ENCODE measurements at regions not wholly inside any gene's neighbourhood (a gene's known extent, or its start where the extent isn't known, plus 50 kb on each side); places are given as distances from the start of the nearest gene placed in this dataset.
A peak's percentile ranks its signal among the peaks of the same experiment; 100 is the strongest.

DNA sequence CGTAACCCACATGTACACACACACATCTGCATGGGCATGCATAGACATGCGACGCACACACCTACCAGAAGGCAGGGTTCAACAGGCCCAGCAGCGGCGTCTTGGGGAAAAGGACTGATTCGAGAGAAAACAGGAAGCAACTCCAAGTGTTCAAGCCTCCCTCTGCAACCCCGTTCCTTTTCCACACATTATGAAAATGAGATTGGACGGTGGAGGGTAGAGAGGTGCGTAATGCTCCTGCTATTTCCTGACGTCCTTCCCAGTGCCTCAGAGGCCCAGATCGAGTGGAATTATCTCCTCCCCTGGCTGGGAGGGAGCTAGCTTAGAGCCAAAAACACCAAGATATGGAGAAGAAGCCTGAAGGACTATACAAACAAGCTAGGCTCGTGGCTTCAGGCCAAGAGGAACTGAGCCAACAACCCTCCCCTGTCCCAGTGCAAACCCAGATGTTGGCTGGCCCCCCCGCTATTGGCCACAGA, 289.2 kb downstream of the MN1 start:
- H3K36me3 ChIP-seq (ENCODE audit: insufficient read depth, low read length) = no peaks in the 10 kb centered on the region
- H3K27me3 ChIP-seq (ENCODE audit: control insufficient read depth in 1 of 2, insufficient read depth in 2 of 2, low read length in 2 of 2) = no peaks in the 10 kb centered on the region
- no peak overlapping the region for H3K27ac ChIP-seq (ENCODE audit: low read depth, low read length)
- no peaks in the 10 kb centered on the region for H3K4me1 ChIP-seq (ENCODE audit: insufficient read depth, low read length)
- no peak overlapping the region for H3K4me3 ChIP-seq (ENCODE audit: low read depth in 1 of 2, low read length in 2 of 2)
- H3K9me3 ChIP-seq (ENCODE audit: low read length) = no peaks in the 10 kb centered on the region
- H3K9ac ChIP-seq (ENCODE audit: low read length) = no peak overlapping the region

DNA sequence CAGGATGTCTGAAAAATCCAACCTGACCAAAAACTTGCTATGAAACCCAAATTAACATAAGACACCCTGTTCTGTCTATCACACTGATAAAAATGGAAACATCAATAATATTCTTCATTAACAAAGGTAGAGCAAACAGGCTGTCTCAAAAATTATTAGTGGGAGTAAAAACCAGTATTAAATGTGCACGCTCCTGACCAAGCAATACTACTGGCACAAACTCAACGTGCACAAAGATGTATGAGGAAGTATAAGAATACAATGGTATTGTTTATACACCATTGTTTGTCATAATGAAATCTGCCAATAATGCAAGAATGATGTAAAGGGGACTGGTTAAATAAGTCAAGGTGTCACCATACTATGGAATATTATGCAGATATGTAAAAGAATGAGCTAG, 288.5 kb downstream of the MN1 start:
- no peaks in the 10 kb centered on the region for H3K4me1 ChIP-seq (ENCODE audit: insufficient read depth, low read length)

DNA sequence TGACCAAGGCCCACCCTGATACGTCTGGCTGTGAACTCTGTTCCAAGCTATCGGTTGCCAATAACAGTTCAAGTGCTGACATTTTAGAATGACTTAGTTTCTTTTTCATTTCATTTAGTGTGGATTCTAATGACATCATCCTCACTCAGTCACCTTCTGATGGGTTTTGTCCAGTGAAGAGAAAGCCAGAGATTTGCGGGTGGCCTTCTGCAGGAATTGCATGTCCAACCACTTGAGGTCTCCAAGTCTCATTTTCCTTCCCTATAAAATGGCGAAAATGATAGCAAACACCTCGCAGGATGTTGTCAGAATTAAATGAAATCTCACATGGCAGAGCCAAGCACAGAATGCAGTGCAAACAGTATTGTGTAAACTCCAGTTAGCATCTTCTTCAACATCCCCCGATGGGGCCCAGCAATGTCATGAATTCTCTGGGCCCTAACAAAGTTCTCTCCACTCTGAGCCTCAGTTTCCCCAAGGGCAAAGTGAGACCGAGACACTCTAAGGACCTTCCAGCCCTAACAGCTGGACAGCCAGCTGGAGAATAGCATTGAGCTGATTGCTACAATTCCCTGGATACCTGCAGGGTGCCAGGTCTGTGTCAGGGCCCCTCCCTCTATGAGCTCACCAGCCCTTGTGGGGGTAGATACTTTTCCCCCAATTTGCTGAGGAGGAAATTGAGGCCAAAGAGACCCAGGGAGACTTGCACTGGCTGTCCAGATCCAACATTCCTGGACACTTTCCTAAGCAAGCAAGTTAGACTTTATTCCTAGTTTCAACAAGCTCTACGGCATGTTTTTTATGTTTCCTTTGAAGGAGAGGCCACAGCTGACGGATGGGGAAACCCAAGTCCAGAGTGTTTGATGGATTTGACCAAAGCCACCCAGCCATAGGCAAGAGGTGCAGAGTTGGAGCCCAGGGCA, 286.7 kb downstream of the MN1 start:
- no peaks in the 10 kb centered on the region for H3K4me1 ChIP-seq (ENCODE audit: insufficient read depth, low read length)
- H3K27me3 ChIP-seq (ENCODE audit: control insufficient read depth in 1 of 2, insufficient read depth in 2 of 2, low read length in 2 of 2) = no peaks in the 10 kb centered on the region
- H3K36me3 ChIP-seq (ENCODE audit: insufficient read depth, low read length) = no peaks in the 10 kb centered on the region
- no peak overlapping the region for H3K27ac ChIP-seq (ENCODE audit: low read depth, low read length)
- H3K9me3 ChIP-seq (ENCODE audit: low read length) = no peaks in the 10 kb centered on the region
- no peak overlapping the region for H3K4me3 ChIP-seq (ENCODE audit: low read depth in 1 of 2, low read length in 2 of 2)
- no peak overlapping the region for H3K9ac ChIP-seq (ENCODE audit: low read length)

More for the DNA sequence above, 288.5 kb downstream of the MN1 start:
- H3K9ac ChIP-seq (ENCODE audit: low read length) = no peak overlapping the region
- H3K4me3 ChIP-seq (ENCODE audit: low read depth in 1 of 2, low read length in 2 of 2) = no peak overlapping the region
- H3K36me3 ChIP-seq (ENCODE audit: insufficient read depth, low read length) = no peaks in the 10 kb centered on the region
- no peaks in the 10 kb centered on the region for H3K9me3 ChIP-seq (ENCODE audit: low read length)
- H3K27me3 ChIP-seq (ENCODE audit: control insufficient read depth in 1 of 2, insufficient read depth in 2 of 2, low read length in 2 of 2) = no peaks in the 10 kb centered on the region
- no peak overlapping the region for H3K27ac ChIP-seq (ENCODE audit: low read depth, low read length)

DNA sequence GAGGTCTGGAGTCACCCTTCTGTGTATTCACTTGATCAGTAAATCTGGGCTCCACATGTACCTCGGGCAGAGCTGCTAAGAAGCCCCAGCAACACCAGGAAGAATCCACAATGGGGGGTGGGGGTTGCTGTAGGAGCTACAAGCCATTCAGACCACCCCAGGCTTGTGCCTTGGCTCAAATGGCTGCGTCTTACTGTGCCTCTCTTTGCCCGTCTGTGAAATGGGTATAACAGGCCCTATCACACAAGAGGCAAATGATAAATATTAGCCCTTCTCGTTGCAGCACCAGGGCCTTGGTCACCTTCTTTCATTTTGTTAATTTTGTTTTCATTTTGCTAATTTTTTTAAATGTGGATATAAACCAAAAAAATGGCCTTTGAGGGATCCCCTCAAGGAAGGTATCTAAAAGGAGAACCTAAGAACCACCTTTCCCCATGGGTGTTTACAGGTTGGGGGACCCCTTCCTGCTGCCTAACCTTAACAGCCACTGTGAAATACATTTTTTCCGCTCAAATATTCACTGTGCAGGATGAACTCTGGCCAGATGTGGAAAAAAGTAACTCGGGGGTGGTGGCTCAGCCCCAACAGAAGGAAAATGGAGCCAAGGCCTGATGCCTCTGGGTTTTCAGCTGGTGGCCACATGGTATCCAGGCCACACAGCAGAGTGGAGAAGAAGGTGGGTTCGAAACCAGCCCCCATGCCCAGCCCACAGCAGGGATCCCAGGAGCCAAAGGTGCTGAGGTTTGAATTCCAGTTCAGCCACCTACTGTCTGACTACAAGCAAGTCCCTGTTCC, 284.0 kb downstream of the MN1 start:
- Histone ChIP-seq H3K36me3 (ENCODE audit: insufficient read depth, low read length) (no peaks in the 10 kb centered on the region), H3K9ac (ENCODE audit: low read length) (no peak overlapping the region), H3K27me3 (ENCODE audit: control insufficient read depth in 1 of 2, insufficient read depth in 2 of 2, low read length in 2 of 2) (no peaks in the 10 kb centered on the region), H3K27ac (ENCODE audit: low read depth, low read length) (no peak overlapping the region), H3K9me3 (ENCODE audit: low read length) (no peaks in the 10 kb centered on the region), H3K4me1 (ENCODE audit: insufficient read depth, low read length) (no peaks in the 10 kb centered on the region), H3K4me3 (ENCODE audit: low read depth in 1 of 2, low read length in 2 of 2) (no peak overlapping the region)

DNA sequence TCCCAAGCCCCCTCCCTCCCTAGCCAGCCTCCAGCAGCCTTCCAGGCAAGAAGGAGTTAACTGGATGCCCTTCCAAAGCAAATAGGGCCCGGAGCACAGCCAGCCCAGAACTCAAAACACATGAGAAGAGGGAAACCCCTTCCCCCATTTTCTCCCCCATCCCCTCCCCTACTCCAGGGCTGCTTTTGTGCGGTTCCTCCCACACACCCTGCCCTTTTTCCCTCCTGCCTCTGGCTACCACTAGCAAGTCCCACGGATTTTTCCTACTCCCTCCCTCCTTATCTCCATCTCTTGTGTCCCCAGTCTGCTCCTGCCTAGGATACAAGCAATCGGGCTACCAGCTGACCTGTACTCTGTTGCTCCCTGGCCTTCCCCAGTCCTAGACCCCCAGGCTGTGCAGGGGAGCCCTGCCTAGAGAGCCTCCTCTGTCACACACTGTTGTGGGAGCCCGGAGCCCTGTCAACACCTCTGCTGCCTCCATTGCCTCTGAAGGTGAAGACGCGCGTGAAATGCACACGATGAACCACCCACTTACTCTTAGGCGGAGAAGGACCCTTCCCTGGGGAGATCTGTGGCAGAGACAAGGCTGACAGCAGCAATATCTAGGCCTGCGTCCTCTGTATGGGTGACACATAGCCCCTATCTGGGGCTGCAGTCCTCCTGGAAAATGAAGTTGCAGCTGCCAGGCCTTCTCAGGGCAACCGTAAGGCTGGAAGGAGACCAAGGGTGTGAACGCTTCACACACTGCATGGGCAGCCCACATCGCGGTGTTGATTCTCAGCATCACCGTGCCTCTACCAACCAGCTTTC, 282.8 kb downstream of the MN1 start:
- H3K27me3 ChIP-seq (ENCODE audit: control insufficient read depth in 1 of 2, insufficient read depth in 2 of 2, low read length in 2 of 2) = no peaks in the 10 kb centered on the region
- no peak overlapping the region for H3K4me3 ChIP-seq (ENCODE audit: low read depth in 1 of 2, low read length in 2 of 2)
- H3K36me3 ChIP-seq (ENCODE audit: insufficient read depth, low read length) = no peaks in the 10 kb centered on the region
- no peaks in the 10 kb centered on the region for H3K4me1 ChIP-seq (ENCODE audit: insufficient read depth, low read length)
- H3K9me3 ChIP-seq (ENCODE audit: low read length) = no peaks in the 10 kb centered on the region
- no peak overlapping the region for H3K27ac ChIP-seq (ENCODE audit: low read depth, low read length)
- no peak overlapping the region for H3K9ac ChIP-seq (ENCODE audit: low read length)

DNA sequence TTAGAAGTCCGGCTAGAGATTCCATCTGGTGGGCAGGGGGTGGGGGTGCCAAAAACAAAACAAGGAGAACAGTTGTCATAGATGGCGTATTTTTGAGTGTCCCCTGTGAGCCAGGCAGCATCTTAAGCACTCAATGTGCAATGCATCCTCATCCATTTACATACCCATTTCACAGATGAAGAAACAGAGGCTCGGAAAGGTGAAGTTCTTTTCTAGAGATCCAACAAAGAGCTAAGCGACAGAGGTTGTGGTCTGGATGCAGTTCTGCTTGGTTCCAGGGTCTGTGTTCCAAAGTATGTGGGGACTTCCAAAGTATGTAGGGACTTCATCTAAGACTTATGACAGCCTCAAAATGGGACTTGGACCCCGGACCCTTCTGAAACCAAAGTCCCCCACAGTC, 277.8 kb downstream of the MN1 start:
- H3K4me3 ChIP-seq (ENCODE audit: low read depth in 1 of 2, low read length in 2 of 2) = no peak overlapping the region
- H3K36me3 ChIP-seq (ENCODE audit: insufficient read depth, low read length) = no peaks in the 10 kb centered on the region
- H3K9me3 ChIP-seq (ENCODE audit: low read length) = no peaks in the 10 kb centered on the region
- no peaks in the 10 kb centered on the region for H3K27me3 ChIP-seq (ENCODE audit: control insufficient read depth in 1 of 2, insufficient read depth in 2 of 2, low read length in 2 of 2)
- H3K27ac ChIP-seq (ENCODE audit: low read depth, low read length) = no peak overlapping the region
- no peak overlapping the region for H3K9ac ChIP-seq (ENCODE audit: low read length)
- H3K4me1 ChIP-seq (ENCODE audit: insufficient read depth, low read length) = no peaks in the 10 kb centered on the region

DNA sequence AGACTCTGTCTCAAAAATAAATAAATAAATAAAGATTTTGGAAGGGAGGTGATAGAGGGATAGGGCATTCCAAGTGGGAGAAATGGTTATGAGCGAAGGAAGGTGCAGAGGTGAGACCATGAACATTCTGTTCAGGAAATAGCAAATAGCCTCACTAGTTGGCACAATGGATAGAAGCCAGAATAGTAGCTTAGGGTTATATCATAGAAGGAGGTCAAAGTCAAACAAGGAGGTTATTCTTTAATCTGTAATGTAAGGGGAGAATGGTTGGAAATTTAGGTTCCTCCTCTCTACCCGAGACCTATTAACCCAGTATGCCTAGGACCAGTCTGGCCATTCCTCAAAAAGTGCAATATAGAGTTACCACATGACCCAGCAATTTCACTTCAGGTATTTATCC, 275.8 kb downstream of the MN1 start:
- no peak overlapping the region for H3K4me3 ChIP-seq (ENCODE audit: low read depth in 1 of 2, low read length in 2 of 2)
- H3K4me1 ChIP-seq (ENCODE audit: insufficient read depth, low read length) = no peaks in the 10 kb centered on the region
- H3K27ac ChIP-seq (ENCODE audit: low read depth, low read length) = no peak overlapping the region
- no peaks in the 10 kb centered on the region for H3K36me3 ChIP-seq (ENCODE audit: insufficient read depth, low read length)
- no peak overlapping the region for H3K9ac ChIP-seq (ENCODE audit: low read length)
- peaks cover 2% of the 10 kb centered on the region for H3K9me3 ChIP-seq (ENCODE audit: low read length)
- no peaks in the 10 kb centered on the region for H3K27me3 ChIP-seq (ENCODE audit: control insufficient read depth in 1 of 2, insufficient read depth in 2 of 2, low read length in 2 of 2)

DNA sequence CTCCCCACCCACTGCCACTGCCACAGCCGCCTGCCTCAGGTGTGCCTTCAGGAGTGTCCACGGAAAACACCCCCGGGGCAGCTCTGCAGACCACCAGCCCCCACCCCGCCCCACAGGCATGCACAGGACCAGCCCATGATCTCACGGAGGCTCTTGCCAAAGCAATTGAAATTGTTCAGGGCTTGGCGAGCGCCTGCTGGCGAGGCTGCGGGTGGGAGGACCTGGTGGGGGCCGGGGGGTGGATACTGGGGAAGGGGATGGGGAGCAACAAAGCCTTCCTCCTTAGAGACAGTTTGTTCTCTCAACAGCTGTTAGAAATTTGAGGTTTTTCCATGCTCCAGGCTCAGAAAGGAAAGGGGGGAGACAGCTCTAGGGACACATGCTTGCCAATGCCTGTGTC, 274.7 kb downstream of the MN1 start:
- H3K9me3 ChIP-seq (ENCODE audit: low read length) = peaks cover 6% of the 10 kb centered on the region
- no peaks in the 10 kb centered on the region for H3K27me3 ChIP-seq (ENCODE audit: control insufficient read depth in 1 of 2, insufficient read depth in 2 of 2, low read length in 2 of 2)
- no peaks in the 10 kb centered on the region for H3K36me3 ChIP-seq (ENCODE audit: insufficient read depth, low read length)
- H3K4me3 ChIP-seq (ENCODE audit: low read depth in 1 of 2, low read length in 2 of 2) = no peak overlapping the region
- H3K9ac ChIP-seq (ENCODE audit: low read length) = no peak overlapping the region
- no peak overlapping the region for H3K27ac ChIP-seq (ENCODE audit: low read depth, low read length)
- no peaks in the 10 kb centered on the region for H3K4me1 ChIP-seq (ENCODE audit: insufficient read depth, low read length)

DNA sequence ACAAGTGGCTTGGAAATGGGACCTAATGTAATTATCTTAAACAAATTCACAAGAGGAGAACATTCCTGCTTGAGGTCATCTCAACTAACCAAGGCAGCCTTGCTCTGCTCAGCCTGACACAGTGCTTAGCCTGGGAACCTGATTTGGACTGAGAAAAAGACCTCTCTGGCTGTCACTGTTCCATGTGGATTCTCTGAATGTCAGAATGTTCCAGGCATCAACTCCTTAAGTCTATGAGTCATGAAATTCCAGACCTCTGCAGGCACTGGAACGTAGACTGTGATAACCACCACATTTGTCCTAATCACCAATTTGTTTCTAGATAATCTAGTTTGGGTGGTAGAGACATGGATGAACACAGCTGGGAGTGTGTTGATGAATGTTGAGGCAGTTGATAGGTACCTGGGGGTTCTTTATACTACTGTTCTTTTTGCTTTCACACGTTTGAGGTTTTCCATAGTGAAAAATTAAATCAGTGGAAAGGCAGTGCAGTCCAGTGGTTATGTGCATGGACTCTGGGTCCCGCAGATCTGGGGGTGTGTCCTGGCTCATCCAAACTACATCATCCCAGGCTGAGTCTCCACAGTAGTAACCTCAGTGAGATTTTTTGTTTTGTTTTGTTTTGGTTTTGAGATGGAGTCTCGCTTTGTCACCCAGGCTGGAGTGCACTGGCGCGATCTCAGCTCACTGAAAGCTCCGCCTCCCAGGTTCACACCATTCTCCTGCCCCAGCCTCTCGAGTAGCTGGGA, 269.6 kb downstream of the MN1 start:
- Histone ChIP-seq H3K27ac (ENCODE audit: low read depth, low read length) (no peak overlapping the region), H3K36me3 (ENCODE audit: insufficient read depth, low read length) (no peaks in the 10 kb centered on the region), H3K9ac (ENCODE audit: low read length) (no peak overlapping the region), H3K27me3 (ENCODE audit: control insufficient read depth in 1 of 2, insufficient read depth in 2 of 2, low read length in 2 of 2) (no peaks in the 10 kb centered on the region), H3K9me3 (ENCODE audit: low read length) (peaks cover 6% of the 10 kb centered on the region), H3K4me3 (ENCODE audit: low read depth in 1 of 2, low read length in 2 of 2) (no peak overlapping the region), H3K4me1 (ENCODE audit: insufficient read depth, low read length) (peaks cover 21% of the 10 kb centered on the region)

DNA sequence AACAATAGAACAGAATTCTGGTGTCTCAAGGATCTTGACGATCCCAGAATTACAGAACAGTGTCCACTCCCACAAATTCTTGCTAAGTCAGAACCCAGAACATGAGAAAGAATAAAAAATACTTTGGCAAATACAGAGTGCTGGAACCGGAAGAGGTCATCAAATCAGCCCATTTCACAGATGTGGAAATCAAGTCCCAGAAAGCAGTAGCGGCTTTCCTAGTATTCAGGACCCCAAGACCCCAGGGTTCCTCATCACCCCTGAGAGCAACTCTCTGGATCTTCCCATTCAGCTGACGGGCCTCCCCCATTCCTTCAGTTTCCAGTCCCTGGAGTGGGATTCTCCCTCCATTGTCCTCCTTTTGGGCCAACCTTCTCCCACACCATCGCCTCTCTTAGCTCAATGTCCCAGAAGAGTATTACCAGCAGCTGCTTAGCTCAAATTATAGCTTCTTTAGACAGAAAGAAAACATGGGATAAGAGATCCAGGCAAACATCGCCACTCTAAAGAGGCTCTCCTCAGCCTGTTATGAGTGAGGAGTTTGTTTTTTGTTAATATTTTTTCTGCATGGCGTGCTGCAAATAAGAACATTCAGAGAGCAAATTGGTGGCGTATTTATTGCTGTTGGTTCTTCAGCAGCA, 268.3 kb downstream of the MN1 start:
- Histone ChIP-seq H3K9me3 (ENCODE audit: low read length) (peaks cover 6% of the 10 kb centered on the region), H3K36me3 (ENCODE audit: insufficient read depth, low read length) (no peaks in the 10 kb centered on the region), H3K4me1 (ENCODE audit: insufficient read depth, low read length) (peaks cover 21% of the 10 kb centered on the region), H3K4me3 (ENCODE audit: low read depth in 1 of 2, low read length in 2 of 2) (peak overlapping the region in 1 of 2 donors; percentile 20), H3K9ac (ENCODE audit: low read length) (no peak overlapping the region), H3K27me3 (ENCODE audit: control insufficient read depth in 1 of 2, insufficient read depth in 2 of 2, low read length in 2 of 2) (no peaks in the 10 kb centered on the region), H3K27ac (ENCODE audit: low read depth, low read length) (no peak overlapping the region)

Data from muscle layer of colon (tissue), 2 donors.